ENCODE measurements at regions not wholly inside any gene's neighbourhood (a gene's known extent, or its start where the extent isn't known, plus 50 kb on each side); places are given as distances from the start of the nearest gene placed in this dataset.

DNA sequence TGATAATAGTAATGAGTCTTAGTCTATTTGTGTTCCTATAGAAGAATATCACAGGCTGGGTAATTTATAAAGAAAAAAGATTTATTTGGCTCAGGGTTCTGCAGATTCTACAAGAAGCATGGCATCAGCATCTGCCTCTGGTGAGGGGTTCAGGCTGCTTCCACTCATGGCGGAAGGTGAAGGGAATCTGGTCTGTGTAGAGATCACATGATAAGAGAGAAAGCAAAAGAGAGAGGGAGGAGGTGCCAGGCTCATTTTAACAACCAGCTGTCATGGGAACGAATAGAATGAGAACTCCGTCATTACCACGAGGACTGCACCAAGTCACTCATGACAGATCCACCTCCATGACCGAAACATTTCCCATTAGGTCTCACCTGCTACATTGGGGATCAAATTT, 664.0 kb upstream of the SGO1 start:
- in situ Hi-C loops (cut with MboI; ENCODE audit: low sequenced_read_pairs, unreplicated experiment), result no loop called here
- TF ChIP-seq, protein P1, sequence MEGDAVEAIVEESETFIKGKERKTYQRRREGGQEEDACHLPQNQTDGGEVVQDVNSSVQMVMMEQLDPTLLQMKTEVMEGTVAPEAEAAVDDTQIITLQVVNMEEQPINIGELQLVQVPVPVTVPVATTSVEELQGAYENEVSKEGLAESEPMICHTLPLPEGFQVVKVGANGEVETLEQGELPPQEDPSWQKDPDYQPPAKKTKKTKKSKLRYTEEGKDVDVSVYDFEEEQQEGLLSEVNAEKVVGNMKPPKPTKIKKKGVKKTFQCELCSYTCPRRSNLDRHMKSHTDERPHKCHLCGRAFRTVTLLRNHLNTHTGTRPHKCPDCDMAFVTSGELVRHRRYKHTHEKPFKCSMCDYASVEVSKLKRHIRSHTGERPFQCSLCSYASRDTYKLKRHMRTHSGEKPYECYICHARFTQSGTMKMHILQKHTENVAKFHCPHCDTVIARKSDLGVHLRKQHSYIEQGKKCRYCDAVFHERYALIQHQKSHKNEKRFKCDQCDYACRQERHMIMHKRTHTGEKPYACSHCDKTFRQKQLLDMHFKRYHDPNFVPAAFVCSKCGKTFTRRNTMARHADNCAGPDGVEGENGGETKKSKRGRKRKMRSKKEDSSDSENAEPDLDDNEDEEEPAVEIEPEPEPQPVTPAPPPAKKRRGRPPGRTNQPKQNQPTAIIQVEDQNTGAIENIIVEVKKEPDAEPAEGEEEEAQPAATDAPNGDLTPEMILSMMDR (IDR thresholded peaks at IDR 0.05; ENCODE audit: borderline replicate concordance, control extremely low read depth, extremely low read depth, insufficient read depth, missing control alignments), result no peak
- no peak for DNase-seq (ENCODE audit: low spot score)

- in situ Hi-C loops (cut with MboI; ENCODE audit: low sequenced_read_pairs, unreplicated experiment), result no loop called here
- TF ChIP-seq, protein P1 (IDR thresholded peaks at IDR 0.05; ENCODE audit: borderline replicate concordance, control extremely low read depth, extremely low read depth, insufficient read depth, missing control alignments), result no peak
- DNase-seq (ENCODE audit: low spot score), result no peak
Observed at GRCh38 chr3:20846832-20847231, 660.8 kb upstream of the SGO1 start.

GRCh38 chr3:20846066-20846465, 660.1 kb upstream of the SGO1 start:
- TF ChIP-seq, protein P1 (IDR thresholded peaks at IDR 0.05; ENCODE audit: borderline replicate concordance, control extremely low read depth, extremely low read depth, insufficient read depth, missing control alignments), result no peak
- in situ Hi-C loops (cut with MboI; ENCODE audit: low sequenced_read_pairs, unreplicated experiment), result no loop called here

GRCh38 chr3:20844851-20845250, 658.8 kb upstream of the SGO1 start:
- TF ChIP-seq, protein P1 (IDR thresholded peaks at IDR 0.05; ENCODE audit: borderline replicate concordance, control extremely low read depth, extremely low read depth, insufficient read depth, missing control alignments), result no peak
- in situ Hi-C loops (cut with MboI; ENCODE audit: low sequenced_read_pairs, unreplicated experiment), result no loop called here
- no peak for DNase-seq (ENCODE audit: low spot score)

More at GRCh38 chr3:20846066-20846465, 660.1 kb upstream of the SGO1 start:
- no peak for DNase-seq (ENCODE audit: low spot score)

DNA sequence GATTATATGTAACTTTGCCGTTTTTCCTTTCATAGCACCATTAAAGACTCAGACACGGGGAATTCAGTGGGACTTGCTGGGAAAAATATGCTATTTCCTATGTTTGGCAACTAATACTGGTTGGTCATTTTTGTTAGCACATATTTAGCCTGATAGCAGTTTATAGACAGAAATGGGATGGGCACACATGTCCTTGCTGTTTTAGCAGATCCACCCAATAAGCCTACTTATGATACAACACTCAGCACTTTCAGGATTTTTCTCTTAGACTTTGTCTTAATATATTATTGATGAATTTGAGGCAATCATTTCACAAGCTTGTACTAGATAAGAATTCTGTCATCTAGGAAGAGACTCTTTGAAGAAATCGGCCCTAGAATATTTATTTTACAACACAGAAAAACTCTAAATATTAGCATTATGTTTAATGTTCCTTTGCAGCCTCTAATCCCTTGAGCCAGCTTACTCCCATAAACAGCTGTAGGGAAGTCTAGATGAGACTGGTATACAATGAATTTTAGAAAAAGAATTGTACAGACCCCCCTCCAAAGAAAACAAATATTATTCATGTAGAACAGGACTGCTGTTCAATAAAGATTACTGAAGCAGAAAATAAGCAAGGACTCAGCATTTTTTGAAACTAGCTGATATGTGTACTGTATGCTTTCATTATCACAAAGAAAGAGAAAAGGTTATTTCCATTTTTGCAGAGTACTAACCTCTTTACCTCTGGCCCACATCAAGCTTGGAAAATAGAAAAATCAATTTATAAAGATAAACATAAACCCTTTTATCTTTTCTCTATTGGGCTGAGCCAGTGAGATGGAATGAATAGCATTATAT, 656.8 kb upstream of the SGO1 start:
- TF ChIP-seq, protein P1 (IDR thresholded peaks at IDR 0.05; ENCODE audit: borderline replicate concordance, control extremely low read depth, extremely low read depth, insufficient read depth, missing control alignments), result no peak
- in situ Hi-C loops (cut with MboI; ENCODE audit: low sequenced_read_pairs, unreplicated experiment), result no loop called here
- DNase-seq (ENCODE audit: low spot score), result no peak

GRCh38 chr3:20842002-20842401, 656.0 kb upstream of the SGO1 start:
- TF ChIP-seq, protein P1 (IDR thresholded peaks at IDR 0.05; ENCODE audit: borderline replicate concordance, control extremely low read depth, extremely low read depth, insufficient read depth, missing control alignments), result no peak
- in situ Hi-C loops (cut with MboI; ENCODE audit: low sequenced_read_pairs, unreplicated experiment), result no loop called here
- no peak for DNase-seq (ENCODE audit: low spot score)

Measured in GM13976 (cell line).